Medulla oblongata (tissue), 1 donor: ENCODE measurements at regions not wholly inside any gene's neighbourhood (a gene's known extent, or its start where the extent isn't known, plus 50 kb on each side); places are given as distances from the start of the nearest gene placed in this dataset.
"Not testable (repeated sequence)": the region's sequence is repeated elsewhere in the genome, so short reads cannot be mapped to it uniquely, and the experiment has no call there.

Experiments
- DNase-seq: peaks from one replicate; pipeline ENCODE4 v3.0.0-alpha.2; 2015; ENCODE audit errors: extremely low spot score

DNA sequence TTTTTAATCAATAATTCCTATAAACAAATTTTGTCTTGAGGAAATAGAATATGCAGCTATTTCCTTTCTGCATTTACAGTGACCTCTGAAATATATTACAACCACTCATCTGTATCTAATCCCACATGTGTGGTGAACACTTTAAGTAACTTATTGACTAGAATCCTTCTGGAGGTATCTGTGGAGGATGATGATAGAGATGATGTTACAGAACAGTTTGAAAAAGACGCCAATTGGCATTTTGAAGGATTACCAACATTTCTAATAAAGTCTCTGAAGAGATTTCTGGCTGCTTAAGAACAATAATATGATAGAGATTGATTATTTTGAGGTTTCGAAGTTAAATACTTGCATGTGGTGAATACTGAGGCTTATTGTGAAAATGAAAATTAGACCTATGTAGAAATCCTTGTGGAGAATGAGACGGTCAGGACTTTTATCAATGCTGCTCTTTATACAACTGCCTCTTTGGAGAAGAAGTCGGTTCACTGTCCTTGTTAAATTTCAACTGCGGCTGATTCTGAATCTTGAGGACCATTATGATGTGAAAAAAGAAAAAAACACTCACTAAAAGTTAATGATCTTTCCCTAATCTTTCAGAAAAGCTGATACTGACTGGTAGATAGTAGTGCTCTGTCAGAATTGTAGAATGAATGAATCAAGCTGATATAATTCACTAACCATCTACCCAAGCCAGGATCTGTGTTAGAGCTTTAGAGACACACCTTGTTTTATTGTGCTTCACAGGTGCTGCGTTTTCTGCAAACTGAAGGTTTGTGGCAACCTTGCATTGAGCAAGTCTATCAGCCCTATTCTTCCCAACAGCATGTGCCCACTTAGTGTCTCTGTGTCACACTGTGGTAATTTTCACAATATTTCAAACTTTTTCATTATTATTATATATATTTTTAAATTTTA lies 204.7 kb downstream of the SPRY1 start:
- no peak for DNase-seq

DNA sequence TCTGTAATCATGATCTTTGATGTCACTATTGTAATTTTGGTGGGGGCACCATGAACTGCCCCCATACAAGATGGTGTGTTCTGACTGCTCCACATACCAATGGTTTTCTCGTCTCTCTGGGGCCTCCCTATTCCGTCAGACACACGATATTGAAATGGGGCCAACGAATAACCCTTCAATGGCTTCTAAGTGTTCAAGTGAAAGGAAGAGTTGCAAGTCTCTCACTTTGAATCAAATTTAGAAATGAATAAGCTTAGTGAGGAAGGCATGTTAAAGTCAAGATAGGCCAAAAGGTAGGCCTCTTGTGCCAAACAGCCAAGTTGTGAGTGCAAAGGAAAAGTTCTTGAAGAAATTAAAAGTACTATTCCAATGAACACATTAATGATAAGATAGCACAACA lies 205.4 kb downstream of the SPRY1 start:
- DNase-seq, result no peak

DNA sequence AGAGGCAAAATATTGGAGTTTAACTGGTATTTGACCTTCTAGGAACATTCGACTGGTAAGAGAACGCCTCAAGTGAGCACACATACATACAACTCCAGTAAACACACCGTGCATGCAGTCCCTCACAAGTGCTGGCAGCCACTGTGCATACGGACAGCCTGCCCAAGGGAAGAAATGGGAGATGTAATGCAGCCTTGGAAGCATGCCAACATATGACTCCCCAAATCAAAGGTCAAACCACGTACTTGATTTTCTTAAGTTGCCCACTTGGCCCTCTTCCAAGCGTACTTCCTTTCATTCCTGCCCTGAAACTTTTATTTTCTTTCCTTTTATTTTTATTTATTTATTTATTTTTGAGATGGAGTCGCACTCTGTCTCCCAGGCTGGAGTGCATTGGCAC lies 206.6 kb downstream of the SPRY1 start:
- no peak for DNase-seq

DNA sequence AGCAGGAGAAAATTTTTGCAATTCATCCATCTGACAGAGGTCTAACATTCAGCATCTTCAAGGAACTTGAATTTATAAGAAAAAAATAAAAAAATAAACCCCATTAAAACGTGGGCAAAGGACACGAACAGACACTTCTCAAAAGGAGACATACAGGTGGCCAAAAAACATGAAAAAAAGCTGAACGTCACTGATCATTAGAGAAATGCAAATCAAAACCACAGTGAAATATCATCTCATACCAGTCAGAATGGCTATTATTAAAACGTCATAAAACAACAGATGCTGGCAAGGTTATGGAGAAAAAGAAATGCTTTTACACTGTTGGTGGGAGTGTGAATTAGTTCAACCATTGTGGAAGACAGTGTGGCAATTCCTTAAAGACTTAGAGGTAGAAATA lies 209.2 kb downstream of the SPRY1 start:
- not testable (repeated sequence) for DNase-seq

DNA sequence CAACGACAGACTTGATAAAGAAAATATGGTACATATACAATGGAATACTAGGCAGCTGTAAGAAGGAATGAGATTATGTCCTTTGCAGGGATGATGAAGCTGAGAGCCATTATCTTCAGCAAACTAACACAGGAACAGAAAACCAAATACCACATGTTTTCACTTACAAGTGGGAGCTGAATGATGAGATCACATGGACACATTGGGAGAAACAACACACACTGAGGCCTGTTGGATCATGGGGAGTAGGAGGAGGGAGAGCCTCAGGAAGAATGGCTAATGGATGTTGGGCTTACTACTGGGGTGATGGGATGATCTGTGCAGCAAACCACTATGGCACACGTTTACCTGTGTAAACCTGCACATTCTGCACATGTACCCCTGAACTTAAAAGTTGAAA lies 209.7 kb downstream of the SPRY1 start:
- DNase-seq, result no peak

DNA sequence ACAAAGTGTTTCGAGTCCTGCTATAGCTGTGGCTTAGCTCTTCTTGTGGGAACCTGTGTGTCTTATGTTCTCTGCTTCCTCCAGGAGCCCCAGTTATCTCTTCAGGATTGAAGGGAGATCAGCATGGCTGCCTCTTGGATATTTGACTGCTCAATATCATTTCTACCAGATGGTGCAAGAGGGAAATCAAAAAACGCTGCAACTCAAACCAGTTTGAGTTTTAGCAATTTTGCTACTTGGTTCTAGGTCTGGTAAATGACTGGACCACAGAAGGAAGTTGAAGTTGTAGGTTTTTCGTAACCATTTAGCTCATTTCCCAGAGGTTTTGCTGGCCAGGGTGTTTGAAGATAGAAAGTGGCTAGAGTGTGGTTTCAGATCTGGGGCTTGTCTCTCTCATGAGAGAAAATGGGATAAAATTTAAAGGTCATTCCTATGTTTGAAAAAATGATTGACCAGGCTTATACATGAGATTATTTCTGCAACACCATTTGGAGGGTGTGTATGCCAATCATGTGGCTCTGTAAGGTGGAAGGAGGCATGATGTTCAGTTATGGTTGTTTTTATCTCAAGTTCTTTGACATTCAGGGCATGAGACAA lies 210.4 kb downstream of the SPRY1 start:
- DNase-seq, result peak; percentile 73

DNA sequence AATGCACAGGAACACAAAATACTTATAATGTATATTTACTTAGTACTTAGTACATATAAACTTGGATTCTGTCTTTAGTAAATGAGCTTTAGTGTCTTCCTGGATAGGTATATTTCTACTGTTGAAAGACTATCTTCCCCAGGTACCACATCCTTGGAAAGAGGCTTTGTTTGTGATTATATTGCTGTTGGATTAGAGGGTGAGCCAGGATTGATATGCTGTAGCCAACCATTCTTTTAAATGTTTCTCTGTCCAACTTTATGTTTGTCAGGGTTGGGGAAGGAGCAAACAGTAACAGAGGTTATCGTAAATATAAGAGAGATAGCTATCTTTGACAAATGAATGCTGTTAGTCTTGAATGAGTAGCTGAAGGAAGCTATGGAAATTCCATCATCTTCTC lies 213.2 kb downstream of the SPRY1 start:
- no peak for DNase-seq

DNA sequence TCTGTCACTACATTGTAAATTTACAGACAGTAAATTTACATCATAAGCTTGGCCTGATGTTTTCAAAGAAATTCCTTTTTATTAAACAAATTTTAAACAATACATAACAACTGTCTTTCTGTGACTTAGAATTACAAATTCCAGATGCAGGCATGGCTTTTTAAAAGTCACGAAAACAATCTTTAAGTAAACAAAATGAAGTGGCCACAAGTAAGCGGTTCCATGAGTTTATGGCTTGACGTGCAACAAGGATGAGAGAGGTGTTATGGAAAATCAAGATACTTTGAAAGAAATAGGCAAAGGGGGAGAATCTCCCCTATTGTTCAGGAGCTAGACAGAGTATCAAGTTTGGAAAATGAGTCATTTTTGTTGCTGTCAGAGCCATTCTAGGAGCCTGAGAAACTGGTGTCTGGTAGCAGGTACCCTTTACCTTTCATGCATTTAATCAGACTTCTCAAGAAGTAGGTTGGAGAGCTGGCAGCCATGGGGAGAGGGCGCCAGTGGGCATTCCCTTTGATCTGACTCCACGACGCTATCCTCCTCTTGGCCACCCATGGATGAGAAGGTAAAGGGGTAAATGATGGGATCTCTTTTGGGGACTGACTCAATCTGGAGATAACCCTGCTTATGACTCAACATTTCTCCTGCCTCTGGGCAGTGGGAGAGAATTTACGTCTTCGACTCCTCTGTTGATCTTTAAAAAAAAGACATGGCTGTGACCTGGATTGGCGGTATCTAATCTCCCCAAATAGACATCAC lies 217.2 kb downstream of the SPRY1 start:
- no peak for DNase-seq

DNA sequence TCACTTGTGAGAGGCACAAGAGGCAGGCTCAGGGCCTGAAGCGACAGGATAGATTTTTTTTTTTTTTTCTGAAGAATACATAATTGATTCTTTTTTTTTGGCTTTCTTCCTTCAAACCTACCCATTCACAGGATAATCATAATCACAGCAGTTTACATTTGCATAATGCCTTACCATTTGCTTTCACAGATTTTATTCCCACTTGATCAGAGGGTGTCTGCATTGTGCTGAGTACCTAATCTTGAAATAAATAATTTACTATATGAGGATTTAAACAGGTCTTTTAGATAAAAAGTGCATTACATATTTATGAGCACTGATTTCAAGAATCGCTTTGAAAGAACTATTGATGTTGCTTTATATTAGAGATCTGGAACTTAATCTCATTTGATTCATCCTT lies 219.3 kb downstream of the SPRY1 start:
- DNase-seq, result no peak

DNA sequence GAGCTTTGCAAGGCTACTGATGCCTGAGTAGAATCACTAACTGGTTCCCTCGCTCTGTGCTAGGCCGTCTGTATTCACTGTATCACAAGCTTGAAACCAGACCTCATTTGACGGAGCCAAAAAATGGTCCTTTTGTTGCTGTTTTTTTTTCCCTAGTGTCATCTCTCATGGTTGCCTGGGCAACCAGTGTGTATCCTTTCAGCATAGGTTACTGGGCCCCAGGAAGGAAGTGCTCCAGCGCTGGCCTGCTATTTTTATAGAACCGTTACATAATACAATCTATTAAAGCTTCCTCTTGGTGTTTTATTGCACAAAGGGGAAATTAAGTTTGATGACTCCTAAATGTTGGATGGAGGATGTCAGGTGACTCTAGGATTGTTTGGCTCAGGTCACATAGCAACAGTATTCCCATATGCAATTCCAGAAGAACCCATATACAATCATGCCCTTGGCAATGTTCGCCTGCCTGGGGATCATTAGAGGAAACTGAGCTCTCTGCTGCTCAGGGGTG lies 220.4 kb downstream of the SPRY1 start:
- DNase-seq, result peak; percentile 95

DNA sequence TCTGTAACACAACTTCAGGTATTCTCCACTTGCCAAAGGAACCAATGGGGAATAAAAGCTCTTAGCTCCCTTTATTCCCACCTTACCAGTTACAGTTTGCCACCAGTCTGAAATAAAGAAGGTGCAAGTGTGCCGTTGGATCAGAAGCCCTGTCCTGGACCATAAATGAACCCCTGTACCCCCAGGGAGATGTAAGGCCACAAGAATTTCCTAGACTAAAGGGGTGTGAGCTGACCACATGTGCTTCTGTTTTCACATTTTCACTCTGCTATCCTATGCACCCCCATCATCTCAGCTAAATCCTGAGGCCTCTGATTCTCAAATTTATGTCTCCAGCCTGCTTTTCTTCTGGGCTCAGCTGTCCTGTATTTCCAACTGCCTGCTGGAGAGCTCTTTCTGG lies 221.2 kb downstream of the SPRY1 start:
- DNase-seq, result no peak

DNA sequence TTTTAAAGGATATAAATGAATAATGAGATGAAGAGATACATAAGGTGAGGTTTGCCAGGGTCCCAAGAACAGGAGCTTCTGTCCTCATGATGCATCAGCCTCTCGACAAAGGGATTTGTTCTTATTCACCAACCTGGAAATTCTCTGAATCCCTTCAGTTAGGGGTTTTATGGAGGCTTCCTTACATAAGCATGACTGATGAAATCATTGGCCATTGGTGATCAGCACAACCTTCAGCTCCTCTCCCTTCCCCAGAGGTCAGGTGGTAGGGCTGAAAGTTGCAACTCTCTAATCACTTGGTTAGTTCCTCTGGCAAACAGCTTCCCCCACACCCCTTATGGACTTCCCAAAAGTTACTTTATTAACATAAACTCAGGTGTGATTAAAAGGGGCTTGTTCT lies 222.0 kb downstream of the SPRY1 start:
- no peak for DNase-seq

DNA sequence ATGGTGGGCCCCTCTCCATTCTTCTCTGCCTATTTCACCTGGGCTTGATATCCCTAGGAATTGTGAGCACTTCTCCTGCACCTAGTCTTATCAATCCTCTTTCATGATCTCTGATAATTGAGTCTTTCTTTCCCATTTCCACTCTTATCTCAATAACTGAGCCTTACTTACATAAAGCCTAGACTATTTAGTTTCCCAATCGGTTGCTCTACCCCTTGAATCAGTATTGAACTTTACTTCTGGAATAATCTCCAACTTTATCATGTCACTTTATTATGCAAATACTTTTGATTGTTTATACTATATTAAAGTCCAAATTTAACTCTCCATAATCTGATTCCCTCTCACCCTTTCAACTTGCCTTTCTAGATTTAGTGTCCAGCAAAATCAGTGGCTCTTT lies 222.7 kb downstream of the SPRY1 start:
- no peak for DNase-seq

DNA sequence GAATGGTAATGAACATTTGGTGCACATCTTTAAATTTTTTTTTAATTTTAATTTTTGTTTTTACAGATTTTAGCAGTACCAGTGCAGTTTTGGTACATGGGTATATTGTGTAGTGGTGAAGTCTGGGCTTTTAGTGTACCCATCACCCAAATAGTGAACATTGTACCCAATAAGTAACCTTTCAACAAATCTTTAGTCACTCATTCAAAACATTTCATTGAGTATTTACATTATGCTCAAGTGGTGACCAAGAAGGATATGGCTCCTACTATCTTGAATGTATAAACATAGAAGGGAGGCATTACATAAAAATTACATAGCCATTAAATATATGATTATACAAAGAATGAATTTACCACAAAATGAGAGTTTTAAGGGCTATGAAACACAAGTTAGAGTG lies 223.3 kb downstream of the SPRY1 start:
- no peak for DNase-seq

DNA sequence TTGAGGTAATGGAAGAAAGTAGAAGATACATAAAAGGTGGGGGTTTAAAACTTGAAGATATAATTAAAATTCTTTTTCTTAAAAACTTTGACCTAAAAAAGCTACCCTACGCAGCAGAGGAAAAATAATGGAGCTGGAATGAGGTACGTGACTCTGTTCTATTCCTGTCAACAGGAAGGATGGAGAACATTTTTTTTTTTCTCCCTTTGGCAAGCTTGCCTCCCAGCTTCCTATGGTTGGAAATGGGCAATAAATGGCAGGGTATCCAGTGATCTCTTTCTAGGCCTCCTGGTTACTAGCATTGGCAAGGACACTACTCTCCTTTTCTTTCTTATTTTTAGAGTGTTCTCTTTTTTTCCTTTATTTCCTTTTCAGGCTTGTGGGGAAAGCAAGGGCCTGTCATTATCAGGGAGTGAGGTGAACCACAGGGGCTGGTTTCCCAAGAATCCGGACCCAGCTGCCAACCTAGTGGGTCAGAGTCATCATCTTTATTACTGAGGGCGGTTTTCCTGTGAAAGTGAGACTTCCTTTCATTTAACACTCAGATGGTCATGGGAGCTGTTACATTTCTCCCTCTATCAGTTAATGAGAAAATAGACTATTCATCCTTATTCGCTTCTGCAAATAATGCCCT lies 224.6 kb downstream of the SPRY1 start:
- DNase-seq, result no peak

DNA sequence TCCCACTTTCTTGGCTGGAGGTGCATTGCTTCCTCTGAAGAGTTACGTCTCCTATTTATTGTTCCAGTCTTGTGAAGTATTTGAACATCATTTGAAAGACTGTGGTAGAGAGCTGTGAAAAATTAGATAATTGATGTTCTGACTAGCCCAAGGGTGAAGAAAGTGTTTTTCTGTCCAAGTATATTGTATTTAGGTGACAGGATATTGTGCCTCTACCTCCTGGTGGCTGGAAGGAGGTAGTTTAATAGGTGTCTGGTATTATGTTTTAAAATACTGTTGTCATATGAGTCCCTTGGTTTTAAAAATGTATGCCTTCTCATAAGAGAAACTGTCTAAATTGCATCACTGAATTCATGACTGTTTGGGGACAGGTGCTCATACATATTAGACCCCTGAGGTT lies 226.0 kb downstream of the SPRY1 start:
- no peak for DNase-seq

DNA sequence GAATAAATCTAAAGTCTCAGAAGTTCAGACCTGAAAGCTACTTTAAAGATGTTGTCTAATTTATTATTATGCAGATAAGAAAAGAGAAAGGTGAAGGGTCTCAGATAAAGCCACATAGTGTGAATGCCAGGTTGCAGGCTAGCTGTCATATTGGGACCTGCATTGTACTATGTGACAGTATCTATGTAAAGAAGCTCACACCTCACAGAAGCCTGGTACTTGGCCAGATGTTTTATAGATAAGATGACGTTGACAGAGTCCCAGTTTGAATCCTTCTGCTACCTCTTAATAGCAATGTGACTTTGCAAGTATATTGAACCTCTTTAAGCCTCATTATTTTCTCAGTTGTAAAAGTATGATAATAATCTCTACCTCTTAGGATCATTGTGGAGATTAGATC lies 227.0 kb downstream of the SPRY1 start:
- no peak for DNase-seq

DNA sequence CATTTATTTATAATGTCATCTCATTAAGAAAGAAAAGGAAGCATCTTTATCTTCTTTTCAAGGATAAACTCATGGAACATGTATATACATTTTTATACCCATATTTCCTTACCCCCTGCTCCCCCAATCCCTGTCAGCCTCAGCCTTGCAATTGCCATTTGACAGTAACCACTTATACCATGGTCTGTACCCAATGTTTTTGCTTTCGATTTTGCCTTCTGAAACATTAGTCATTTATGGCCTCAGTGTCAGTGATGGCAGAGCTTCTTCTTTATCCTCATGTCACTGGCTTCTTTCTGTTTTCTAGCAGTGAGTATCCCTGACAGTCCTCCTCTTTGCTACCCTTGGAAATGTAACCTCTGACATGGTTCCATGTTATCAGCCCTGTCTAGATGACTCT lies 228.4 kb downstream of the SPRY1 start:
- DNase-seq, result no peak

DNA sequence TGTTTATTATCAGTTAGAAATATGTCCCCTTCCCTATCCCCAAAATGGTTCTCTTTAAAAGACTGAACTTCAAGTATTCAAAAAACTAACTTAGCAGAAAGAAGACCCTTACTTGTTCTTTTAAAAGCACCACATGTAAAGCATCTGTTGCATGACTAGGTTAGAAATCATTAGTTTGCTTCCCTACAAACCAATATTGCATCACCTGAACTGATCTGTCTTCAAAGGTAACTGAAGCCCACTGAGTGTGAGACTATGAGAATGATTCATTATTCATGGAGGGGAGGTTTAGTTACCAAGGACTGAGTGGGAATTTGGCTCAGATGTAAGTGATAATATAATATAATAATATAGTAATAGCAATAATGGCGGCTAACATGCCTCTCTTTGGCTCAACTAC lies 231.7 kb downstream of the SPRY1 start:
- DNase-seq, result no peak

DNA sequence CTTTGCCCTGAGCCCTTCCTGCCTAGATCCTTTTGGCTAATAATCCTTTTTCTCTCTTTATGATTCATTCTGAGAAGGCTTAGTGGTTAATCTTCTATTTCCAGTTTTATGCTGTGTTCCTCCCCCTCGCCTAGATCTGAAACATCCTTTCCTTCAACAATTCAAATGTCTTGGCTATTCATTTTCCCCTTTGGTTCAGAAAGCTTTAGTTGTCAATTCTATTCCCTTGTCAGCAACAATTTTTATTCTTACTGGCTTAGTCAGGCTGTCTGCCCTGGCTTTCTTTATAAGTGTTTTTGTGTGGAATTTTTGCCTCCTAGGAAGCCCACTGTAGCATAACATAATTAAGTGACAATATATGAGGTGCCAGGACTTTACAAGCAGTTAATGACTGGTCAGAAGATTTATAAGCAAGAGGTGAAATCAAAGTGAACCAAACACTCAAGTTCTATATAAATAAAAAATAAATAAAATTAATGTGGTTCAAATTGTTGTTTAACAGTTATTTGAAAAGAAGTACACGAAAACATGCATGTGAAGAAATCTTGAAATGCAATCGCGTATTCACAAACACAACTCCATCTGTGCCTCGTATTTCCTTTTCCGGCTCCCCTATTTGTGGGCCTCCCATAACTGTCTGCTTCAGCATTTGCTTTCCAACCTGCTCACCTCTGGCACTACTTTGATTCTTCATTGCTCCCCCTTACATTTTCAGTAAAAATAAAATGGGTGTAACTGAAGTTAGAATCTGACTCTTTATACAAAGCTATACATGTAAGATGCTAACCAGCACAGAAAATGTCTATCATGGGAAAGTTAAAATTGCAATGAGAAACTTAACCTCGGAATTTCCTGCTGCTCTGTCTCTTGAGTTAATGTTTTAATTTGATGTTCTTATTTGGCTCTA lies 235.4 kb downstream of the SPRY1 start:
- DNase-seq, result no peak

DNA sequence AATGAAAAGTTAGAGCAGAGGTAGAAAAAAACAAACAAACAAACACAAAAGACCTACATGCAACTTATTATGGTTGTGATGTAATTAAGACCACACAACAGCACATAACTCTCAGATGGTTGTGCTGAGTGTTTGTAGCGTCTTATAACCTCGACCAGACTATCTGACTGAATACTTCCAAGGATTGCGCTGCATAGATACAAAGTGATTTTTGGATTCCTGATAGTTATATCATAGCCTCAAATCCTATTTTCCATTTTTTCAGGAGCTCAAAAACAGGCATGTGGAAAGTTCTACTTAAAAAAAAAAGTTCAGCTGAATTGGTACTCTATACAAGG lies 236.1 kb downstream of the SPRY1 start:
- no peak for DNase-seq
